HEK293 (cell line): ENCODE measurements at regions not wholly inside any gene's neighbourhood (a gene's known extent, or its start where the extent isn't known, plus 50 kb on each side); places are given as distances from the start of the nearest gene placed in this dataset.

Experiments used
- CTCF ChIA-PET: fragments of 350-600 bp; formaldehyde crosslinking; extraction: SDS; loops from one replicate; lab custom pipeline; 2021; ENCODE audit warnings: antibody characterized with exemption; lab: Yijun Ruan, JAX
- POLR2A ChIA-PET: fragments of 300-600 bp; formaldehyde crosslinking; extraction: SDS; loops from one replicate; lab custom pipeline; 2020; ENCODE audit warnings: antibody characterized with exemption, inconsistent platforms; lab: Yijun Ruan, JAX
- H3K27ac ChIP-seq: fragments of 200-500 bp; sonication (Bioruptor generic); 2 replicates; pipeline ENCODE4 v1.5.1; 2014; ENCODE audit warnings: low read depth, low read length, control low read depth, inconsistent platforms; ENCODE audit errors: extremely low read depth
- H3K36me3 ChIP-seq, 2 experiments: fragments of 200-500 bp in 1 of 2; sonication (Bioruptor generic) in 1 of 2; 1 replicate in 1 of 2; 2 replicates in 1 of 2; pipeline ENCODE4 v1.5.1; 2014 to 2017; ENCODE audit warnings: inconsistent platforms in 2 of 2, low read length in 2 of 2; ENCODE audit not compliant: control insufficient read depth in 2 of 2, insufficient read depth in 1 of 2
- H3K4me1 ChIP-seq: fragments of 200-500 bp; sonication (Bioruptor generic); 2 replicates; pipeline ENCODE4 v1.5.1; 2014; ENCODE audit warnings: mild to moderate bottlenecking, low read length, inconsistent platforms; ENCODE audit not compliant: control insufficient read depth, insufficient read depth
- H3K4me3 ChIP-seq: 2 replicates; pipeline ENCODE4 v1.5.1; 2011; ENCODE audit warnings: low read depth, mild to moderate bottlenecking, control low read depth, low read length, moderate library complexity
- H3K9me3 ChIP-seq: fragments of 200-500 bp; sonication (Bioruptor generic); 2 replicates; pipeline ENCODE4 v1.5.1; 2014; ENCODE audit warnings: low read depth, low read length, inconsistent platforms; ENCODE audit not compliant: control insufficient read depth, insufficient read depth
- ZNF211 ChIP-seq: fragments of 450-650 bp; formaldehyde crosslinking; IDR thresholded peaks from 2 replicates; pipeline ENCODE4 v1.5.1; 2016; ENCODE audit warnings: low read depth, missing biosample characterization, missing genetic modification characterization
- ZNF223 ChIP-seq: fragments of 450-650 bp; formaldehyde crosslinking; IDR thresholded peaks from 2 replicates; pipeline ENCODE4 v1.5.1; 2016; ENCODE audit warnings: missing biosample characterization, missing genetic modification characterization
- ZNF398 ChIP-seq: fragments of 450-650 bp; formaldehyde crosslinking; IDR thresholded peaks from 2 replicates; pipeline ENCODE4 v1.5.1; 2017; ENCODE audit warnings: missing biosample characterization, missing genetic modification characterization
- ZNF433 ChIP-seq: fragments of 450-650 bp; formaldehyde crosslinking; IDR thresholded peaks from 2 replicates; pipeline ENCODE4 v1.5.1; 2016; ENCODE audit warnings: missing biosample characterization, missing genetic modification characterization, low read depth
- ZNF518A ChIP-seq: fragments of 450-650 bp; formaldehyde crosslinking; conservative IDR thresholded peaks from 2 replicates; pipeline ENCODE4 v1.5.1; 2016; ENCODE audit warnings: low read depth, missing biosample characterization, missing genetic modification characterization
- ZNF626 ChIP-seq: fragments of 450-650 bp; sonication (Bioruptor Pico); formaldehyde crosslinking; IDR thresholded peaks from 2 replicates; pipeline ENCODE4 v1.5.1; 2018; ENCODE audit warnings: missing biosample characterization, missing genetic modification characterization, inconsistent platforms
- ZNF664 ChIP-seq: fragments of 450-650 bp; formaldehyde crosslinking; IDR thresholded peaks from 2 replicates; pipeline ENCODE4 v1.5.1; 2016; ENCODE audit warnings: missing biosample characterization, missing genetic modification characterization
- ZNF692 ChIP-seq: fragments of 450-650 bp; formaldehyde crosslinking; IDR thresholded peaks from 2 replicates; pipeline ENCODE4 v1.5.1; 2016; ENCODE audit warnings: missing biosample characterization, missing genetic modification characterization
- ZNF776 ChIP-seq: fragments of 450-650 bp; formaldehyde crosslinking; IDR thresholded peaks from 2 replicates; pipeline ENCODE4 v1.5.0; 2017; ENCODE audit warnings: missing biosample characterization, missing genetic modification characterization, borderline replicate concordance
- ZSCAN23 ChIP-seq: fragments of 450-650 bp; formaldehyde crosslinking; IDR thresholded peaks from 2 replicates; pipeline ENCODE4 v1.5.1; 2016; ENCODE audit warnings: missing biosample characterization, missing genetic modification characterization
- ZXDB ChIP-seq: fragments of 450-650 bp; formaldehyde crosslinking; IDR thresholded peaks from 2 replicates; pipeline ENCODE4 v1.5.1; 2016; ENCODE audit warnings: missing biosample characterization, missing genetic modification characterization
- TF ChIP-seq, protein P1 (sequence below): fragments of 450-650 bp; formaldehyde crosslinking; IDR thresholded peaks from 2 replicates; pipeline ENCODE4 v1.5.1; 2017; ENCODE audit warnings: missing biosample characterization, missing genetic modification characterization
- TF ChIP-seq, protein P2 (sequence below): fragments of 450-650 bp; formaldehyde crosslinking; IDR thresholded peaks from 2 replicates; pipeline ENCODE4 v1.5.1; 2016; ENCODE audit warnings: missing biosample characterization, missing genetic modification characterization

- TF ChIP-seq ZNF664 (tag by site-specific recombination), result 0 out of 2 replicates have a peak, but pooled peaks have one; percentile 48
- TF ChIP-seq ZNF692 (tag by site-specific recombination), result no peak
- no peak for TF ChIP-seq ZSCAN23
- no peak for TF ChIP-seq ZNF626 (tag by site-specific recombination)
- TF ChIP-seq ZXDB (tag by site-specific recombination), result no peak
- TF ChIP-seq, all 188 proteins: peak for 3
Observed at GRCh38 chr22:26906464-26906863, 249.1 kb downstream of the MIAT start (continued).

DNA sequence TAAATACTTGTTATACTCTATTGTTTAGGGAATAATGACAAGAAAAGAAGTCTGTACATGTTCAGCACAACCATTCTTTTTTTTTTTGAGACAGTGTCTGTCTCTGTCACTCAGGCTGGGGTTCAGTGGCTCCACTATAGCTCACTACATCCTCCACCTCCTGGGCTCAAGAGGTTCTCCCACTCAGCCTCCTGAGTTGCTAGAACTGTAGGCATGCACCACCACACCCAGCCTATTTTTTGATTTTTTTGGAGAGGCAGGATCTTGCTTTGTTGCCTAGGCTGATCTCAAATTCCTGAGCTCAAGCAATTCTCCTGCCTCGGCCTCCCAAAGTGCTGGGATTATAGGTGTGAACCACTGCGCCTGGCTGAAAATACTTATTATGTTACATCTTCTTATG lies 250.0 kb downstream of the MIAT start:
- Histone ChIP-seq H3K27ac (no peak overlapping the region), H3K4me3 (no peak overlapping the region)
- POLR2A ChIA-PET, result no interaction called here
- TF ChIP-seq, protein P1, sequence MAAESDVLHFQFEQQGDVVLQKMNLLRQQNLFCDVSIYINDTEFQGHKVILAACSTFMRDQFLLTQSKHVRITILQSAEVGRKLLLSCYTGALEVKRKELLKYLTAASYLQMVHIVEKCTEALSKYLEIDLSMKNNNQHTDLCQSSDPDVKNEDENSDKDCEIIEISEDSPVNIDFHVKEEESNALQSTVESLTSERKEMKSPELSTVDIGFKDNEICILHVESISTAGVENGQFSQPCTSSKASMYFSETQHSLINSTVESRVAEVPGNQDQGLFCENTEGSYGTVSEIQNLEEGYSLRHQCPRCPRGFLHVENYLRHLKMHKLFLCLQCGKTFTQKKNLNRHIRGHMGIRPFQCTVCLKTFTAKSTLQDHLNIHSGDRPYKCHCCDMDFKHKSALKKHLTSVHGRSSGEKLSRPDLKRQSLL (tag by site-specific recombination), result no peak
- no peak for TF ChIP-seq ZNF223 (tag by site-specific recombination)
- no peak for TF ChIP-seq ZNF398 (tag by site-specific recombination)
- TF ChIP-seq, protein P2, sequence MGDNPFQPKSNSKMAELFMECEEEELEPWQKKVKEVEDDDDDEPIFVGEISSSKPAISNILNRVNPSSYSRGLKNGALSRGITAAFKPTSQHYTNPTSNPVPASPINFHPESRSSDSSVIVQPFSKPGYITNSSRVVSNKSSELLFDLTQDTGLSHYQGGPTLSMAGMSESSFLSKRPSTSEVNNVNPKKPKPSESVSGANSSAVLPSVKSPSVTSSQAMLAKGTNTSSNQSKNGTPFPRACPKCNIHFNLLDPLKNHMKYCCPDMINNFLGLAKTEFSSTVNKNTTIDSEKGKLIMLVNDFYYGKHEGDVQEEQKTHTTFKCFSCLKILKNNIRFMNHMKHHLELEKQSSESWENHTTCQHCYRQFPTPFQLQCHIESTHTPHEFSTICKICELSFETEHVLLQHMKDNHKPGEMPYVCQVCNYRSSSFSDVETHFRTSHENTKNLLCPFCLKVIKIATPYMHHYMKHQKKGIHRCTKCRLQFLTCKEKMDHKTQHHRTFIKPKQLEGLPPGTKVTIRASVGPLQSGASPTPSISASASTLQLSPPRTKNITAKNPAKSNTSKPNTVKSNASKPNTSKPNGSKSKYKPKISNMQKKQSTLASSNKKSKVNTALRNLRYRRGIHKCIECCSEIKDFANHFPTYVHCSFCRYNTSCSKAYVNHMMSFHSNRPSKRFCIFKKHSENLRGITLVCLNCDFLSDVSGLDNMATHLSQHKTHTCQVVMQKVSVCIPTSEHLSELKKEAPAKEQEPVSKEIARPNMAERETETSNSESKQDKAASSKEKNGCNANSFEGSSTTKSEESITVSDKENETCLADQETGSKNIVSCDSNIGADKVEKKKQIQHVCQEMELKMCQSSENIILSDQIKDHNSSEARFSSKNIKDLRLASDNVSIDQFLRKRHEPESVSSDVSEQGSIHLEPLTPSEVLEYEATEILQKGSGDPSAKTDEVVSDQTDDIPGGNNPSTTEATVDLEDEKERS (tag by site-specific recombination), result no peak
- TF ChIP-seq ZNF433, result no peak
- TF ChIP-seq ZNF211 (tag by site-specific recombination), result no peak
- no peak for TF ChIP-seq ZNF776
- no peak for TF ChIP-seq ZNF518A
- TF ChIP-seq, all 188 proteins: peak for 0
- CTCF ChIA-PET, result interaction anchor here (0.6 kb wide), 1 partner anchor 81 kb away, joined by 4 read pairs; no protein-coding TSS in a partner anchor
- H3K36me3 ChIP-seq, result no peaks in the 10 kb centered on the region; a peak in 1 of 3 replicates
- no peaks in the 10 kb centered on the region for H3K4me1 ChIP-seq
- H3K9me3 ChIP-seq, result no peaks in the 10 kb centered on the region
